ENCODE measurements at regions not wholly inside any gene's neighbourhood (a gene's known extent, or its start where the extent isn't known, plus 50 kb on each side); places are given as distances from the start of the nearest gene placed in this dataset.

GRCh38 chr4:135371137-135371536 lies 1169.5 kb upstream of the PABPC4L start:
- Histone ChIP-seq H3K36me3 (ENCODE audit: insufficient read depth) (no peaks in the 10 kb centered on the region), H3K4me2 (no peak overlapping the region), H3K9me2 (ENCODE audit: insufficient read depth) (peaks cover 11% of the 10 kb centered on the region; the same call in 1 of the 2 replicates), H2AFZ (no peak overlapping the region), H3K4me1 (ENCODE audit: insufficient read depth) (no peaks in the 10 kb centered on the region), H4K20me1 (replicated peaks; ENCODE audit: insufficient read depth) (no peaks in the 10 kb centered on the region), H3K4me3 (no peak overlapping the region), H3F3A (replicated peaks; ENCODE audit: low read depth) (no peaks in the 10 kb centered on the region), H3K27ac (ENCODE audit: low read depth) (no peak overlapping the region), H3K27me3 (ENCODE audit: insufficient read depth) (no peaks in the 10 kb centered on the region), H3K79me2 (replicated peaks; ENCODE audit: insufficient read depth) (no peaks in the 10 kb centered on the region)
- DNase-seq (ENCODE audit: low spot score) (peak; percentile 30), ATAC-seq (no peak)
- H3K27me3 Mint-ChIP-seq (ENCODE audit: insufficient read depth, low read depth, poor library complexity), result no peaks in the 10 kb centered on the region
- H3K36me3 Mint-ChIP-seq (ENCODE audit: low read depth), result peaks cover 19% of the 10 kb centered on the region; the same call in 2 of the 3 replicates
- TF ChIP-seq ETS1 (IDR thresholded peaks at IDR 0.05), result no peak
- peak; percentile 51 to 74 for TF ChIP-seq CTCF (conservative IDR thresholded peaks at IDR 0.05; ENCODE audit: low read depth in 2 of 2)
- peaks cover 14% of the 10 kb centered on the region for H3K9me3 Mint-ChIP-seq
- no peaks in the 10 kb centered on the region for H3K4me1 Mint-ChIP-seq
- H3K4me3 Mint-ChIP-seq, result no peak overlapping the region
- no peak overlapping the region for H3K27ac Mint-ChIP-seq

- H3K9me2 ChIP-seq (ENCODE audit: insufficient read depth), result peaks cover 11% of the 10 kb centered on the region; the same call in 1 of the 2 replicates
- no peaks in the 10 kb centered on the region for H4K20me1 ChIP-seq (replicated peaks; ENCODE audit: insufficient read depth)
- no peaks in the 10 kb centered on the region for H3K79me2 ChIP-seq (replicated peaks; ENCODE audit: insufficient read depth)
- ATAC-seq (no peak), DNase-seq (ENCODE audit: low spot score) (no peak)
- no peaks in the 10 kb centered on the region for H3K27me3 Mint-ChIP-seq (ENCODE audit: insufficient read depth, low read depth, poor library complexity)
- H3K27ac Mint-ChIP-seq, result no peak overlapping the region
- H3F3A ChIP-seq (replicated peaks; ENCODE audit: low read depth), result no peaks in the 10 kb centered on the region
- no peak overlapping the region for H3K4me3 ChIP-seq
- no peak overlapping the region for H3K4me3 Mint-ChIP-seq
- H3K36me3 Mint-ChIP-seq (ENCODE audit: low read depth), result peaks cover 11% of the 10 kb centered on the region; the same call in 2 of the 3 replicates
- H3K27me3 ChIP-seq (ENCODE audit: insufficient read depth), result no peaks in the 10 kb centered on the region
- no peak overlapping the region for H3K4me2 ChIP-seq
- H3K4me1 ChIP-seq (ENCODE audit: insufficient read depth), result no peaks in the 10 kb centered on the region
- H3K36me3 ChIP-seq (ENCODE audit: insufficient read depth), result no peaks in the 10 kb centered on the region
- H2AFZ ChIP-seq, result peak overlapping the region; percentile 44; the same call in 1 of the 2 replicates
- H3K27ac ChIP-seq (ENCODE audit: low read depth), result no peak overlapping the region
- H3K9me3 Mint-ChIP-seq, result peaks cover 3% of the 10 kb centered on the region; the same call in 2 of the 3 replicates
- H3K4me1 Mint-ChIP-seq, result no peaks in the 10 kb centered on the region
- no peak for TF ChIP-seq ETS1 (IDR thresholded peaks at IDR 0.05)
- TF ChIP-seq EZH2phosphoT487 (IDR thresholded peaks at IDR 0.05; ENCODE audit: unreplicated experiment), result no peak
- TF ChIP-seq EZH2 (IDR thresholded peaks at IDR 0.05; ENCODE audit: low read depth, unreplicated experiment), result no peak
- no peak for TF ChIP-seq JUNB (IDR thresholded peaks at IDR 0.05; ENCODE audit: unreplicated experiment)
- no peak for TF ChIP-seq POLR2AphosphoS5 (IDR thresholded peaks at IDR 0.05; ENCODE audit: low read depth)
- no peak for TF ChIP-seq STAT1 (IDR thresholded peaks at IDR 0.05; ENCODE audit: unreplicated experiment)
- TF ChIP-seq ZNF331 (CRISPR knock-in tag; IDR thresholded peaks at IDR 0.05; ENCODE audit: low read depth), result no peak
- no peak for TF ChIP-seq ZNF114 (CRISPR knock-in tag; IDR thresholded peaks at IDR 0.05)
- no peak for TF ChIP-seq CREB1 (CRISPR knock-in tag; IDR thresholded peaks at IDR 0.05; ENCODE audit: low read depth)
- no peak for TF ChIP-seq CTCF (conservative IDR thresholded peaks at IDR 0.05; ENCODE audit: low read depth in 2 of 2)
- TF ChIP-seq NANOG (IDR thresholded peaks at IDR 0.05; ENCODE audit: borderline replicate concordance), result no peak
These were observed 1167.2 kb upstream of the PABPC4L start for GRCh38 chr4:135368831-135369230.
